GM10266 (cell line): ENCODE measurements at regions not wholly inside any gene's neighbourhood (a gene's known extent, or its start where the extent isn't known, plus 50 kb on each side); places are given as distances from the start of the nearest gene placed in this dataset.

Source experiments
- DNase-seq: peaks from one replicate; pipeline ENCODE4 v3.0.0; 2012; ENCODE audit errors: extremely low spot score
- CTCF ChIP-seq: IDR thresholded peaks from 2 replicates; pipeline ENCODE4 v1.5.1; 2012; ENCODE audit warnings: mild to moderate bottlenecking, low read depth; ENCODE audit not compliant: control insufficient read depth, insufficient read depth; ENCODE audit errors: missing control alignments

DNA sequence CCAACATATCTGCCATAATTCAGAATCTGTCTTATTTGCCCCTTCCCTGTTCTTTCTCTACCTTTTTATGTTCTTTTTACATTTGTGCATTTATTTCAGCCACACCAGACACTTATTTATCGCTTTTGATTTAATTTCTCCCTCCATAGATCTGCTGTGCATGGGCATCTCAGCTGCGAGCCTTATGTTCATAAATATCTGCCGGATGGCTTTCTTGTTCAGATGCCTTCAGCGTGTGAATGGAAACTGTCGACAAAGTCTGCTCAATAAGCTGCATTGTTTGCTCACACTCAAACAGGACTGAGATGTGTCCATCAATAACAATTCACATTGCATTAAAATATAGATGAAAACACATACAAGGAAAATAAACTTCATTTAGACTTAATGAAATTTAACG is 374.6 kb upstream of the FAT3 start:
- no peak for DNase-seq
- TF ChIP-seq CTCF: no peak

GRCh38 chr11:91846649-91847048 is 378.0 kb upstream of the FAT3 start:
- no peak for DNase-seq
- no peak for TF ChIP-seq CTCF

GRCh38 chr11:91846002-91846401 is 378.6 kb upstream of the FAT3 start:
- no peak for TF ChIP-seq CTCF
- no peak for DNase-seq

DNA sequence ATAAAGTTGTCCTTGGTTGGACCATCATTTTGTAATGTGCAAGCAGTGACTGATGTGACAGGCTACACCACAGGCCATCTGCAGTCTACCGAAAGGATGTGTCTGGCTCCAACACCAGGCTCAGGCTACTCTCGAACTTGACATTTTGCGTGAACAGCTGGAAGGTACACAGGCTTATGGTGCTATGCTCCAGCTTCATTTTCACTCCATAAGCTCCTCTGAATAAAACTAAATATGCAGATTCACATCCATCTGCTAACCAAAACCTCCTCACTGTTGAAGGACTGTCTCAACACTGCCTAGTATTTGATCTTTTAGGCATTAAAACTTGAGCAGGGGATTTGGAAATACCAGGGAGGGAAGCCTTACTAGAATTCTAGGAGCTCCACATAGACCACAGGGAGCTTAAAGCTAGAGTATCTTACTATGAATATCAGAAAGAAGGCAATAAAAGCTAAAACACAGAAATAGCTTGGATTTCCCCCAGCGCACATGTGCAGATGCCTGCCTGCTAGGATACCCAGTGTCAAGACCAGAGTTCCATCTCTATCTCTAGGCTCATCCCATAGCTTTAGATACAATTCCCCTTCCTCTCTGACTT is 383.9 kb upstream of the FAT3 start:
- TF ChIP-seq CTCF: no peak
- DNase-seq: no peak

DNA sequence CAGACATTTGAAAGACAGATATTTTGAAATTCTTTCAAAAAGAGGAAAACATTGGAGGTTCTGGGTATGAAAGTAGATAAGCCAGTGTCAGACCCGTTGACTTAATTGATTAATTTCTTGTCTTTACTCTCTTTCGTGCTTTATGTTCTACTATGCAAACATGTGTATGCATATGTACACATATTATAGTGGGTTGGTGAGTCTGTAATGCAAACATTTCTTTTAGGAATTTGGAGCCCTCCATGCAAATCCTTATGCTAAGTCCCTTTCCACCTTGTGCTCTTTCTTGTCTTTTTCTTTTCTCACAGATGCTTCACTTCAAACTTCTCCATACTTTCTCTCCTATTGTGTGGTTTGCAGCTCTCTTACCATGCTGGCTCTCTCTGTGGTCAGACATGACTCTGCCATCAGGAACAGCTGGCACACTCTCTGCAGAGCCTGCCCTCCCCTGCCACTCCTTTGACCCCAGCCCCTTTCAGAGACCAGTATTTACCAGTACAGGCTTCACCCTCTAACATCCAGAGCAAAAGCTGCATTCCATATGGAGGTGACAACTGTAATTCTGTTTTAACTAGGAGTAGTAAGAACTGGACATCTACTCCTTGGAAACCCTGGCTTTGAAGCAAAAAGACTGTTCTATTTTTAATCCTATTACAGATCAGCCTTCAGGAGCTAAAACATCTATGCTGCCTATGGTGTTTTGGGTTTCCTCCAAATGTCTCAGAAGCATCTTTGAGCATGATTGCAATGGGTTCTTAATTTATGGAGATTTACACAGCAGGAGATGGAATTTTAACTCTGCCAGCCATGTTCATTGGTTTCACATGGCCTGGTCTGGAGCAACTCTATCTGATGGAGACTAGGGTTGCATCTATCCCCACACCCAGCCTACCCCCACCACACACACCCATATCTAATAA is 386.9 kb upstream of the FAT3 start:
- TF ChIP-seq CTCF: no peak
- no peak for DNase-seq

DNA sequence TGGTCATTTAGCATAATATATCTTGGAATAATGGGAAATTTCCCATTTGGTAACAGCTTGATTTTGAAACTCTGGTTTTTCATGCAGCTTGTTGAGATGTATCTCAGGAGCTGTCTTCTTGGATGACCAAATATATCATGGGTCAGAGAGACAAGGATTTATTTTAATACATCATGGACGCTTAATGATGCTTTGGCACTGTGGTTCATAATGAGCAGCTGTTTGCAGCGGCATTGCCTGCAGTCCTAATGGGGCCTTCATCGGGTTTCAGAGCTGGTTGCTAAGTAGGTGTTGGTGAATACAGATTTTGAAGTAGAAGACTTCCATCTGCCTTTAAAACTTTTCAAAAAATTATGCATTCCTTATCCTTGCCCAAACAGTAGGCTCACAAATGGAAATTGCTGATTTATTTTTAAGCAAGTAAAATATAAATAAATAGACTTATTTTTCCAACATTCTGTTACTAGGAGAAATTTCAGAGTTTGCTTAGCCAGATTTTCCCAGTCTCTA is 389.5 kb upstream of the FAT3 start:
- DNase-seq: no peak
- TF ChIP-seq CTCF: no peak

DNA sequence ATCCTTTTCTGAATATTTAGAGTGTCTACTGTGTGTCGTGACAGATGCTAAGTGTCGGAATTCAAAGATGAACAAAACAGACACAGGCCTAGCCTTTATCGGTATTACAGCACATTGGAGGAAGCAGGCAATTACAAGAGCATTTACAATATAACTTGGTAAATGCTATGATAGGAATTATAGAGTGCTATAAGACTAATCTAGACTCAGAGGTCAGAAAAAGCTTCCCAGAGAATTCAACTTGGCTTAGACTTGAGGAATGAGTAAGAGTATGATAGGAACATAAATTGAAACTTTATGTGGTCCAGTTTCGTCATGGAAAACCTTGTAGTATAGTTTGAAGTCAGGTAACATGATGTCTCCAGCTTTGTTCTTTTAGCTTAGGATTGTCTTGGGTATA is 395.7 kb upstream of the FAT3 start:
- TF ChIP-seq CTCF: no peak
- DNase-seq: no peak
